ENCODE measurements at regions not wholly inside any gene's neighbourhood (a gene's known extent, or its start where the extent isn't known, plus 50 kb on each side); places are given as distances from the start of the nearest gene placed in this dataset.

GRCh38 chr5:118165619-118166018, 822.7 kb downstream of the DTWD2 start:
- TF ChIP-seq CTCF (conservative IDR thresholded peaks at IDR 0.05 in 1 of 2, IDR thresholded peaks at IDR 0.05 in 1 of 2; ENCODE audit: extremely low read depth in 1 of 2, insufficient read depth in 1 of 2, low read depth in 1 of 2, low read length in 2 of 2) (no peak), EZH2 (IDR thresholded peaks at IDR 0.05; ENCODE audit: borderline replicate concordance, low read length) (no peak)

Data from mammary epithelial cell (primary cell).